Mesothelial cell of epicardium (in vitro differentiated cells): ENCODE measurements at regions not wholly inside any gene's neighbourhood (a gene's known extent, or its start where the extent isn't known, plus 50 kb on each side); places are given as distances from the start of the nearest gene placed in this dataset.
A peak's percentile ranks its signal among the peaks of the same experiment; 100 is the strongest.

ENCODE experiments used
- DNase-seq, 2 experiments: peaks; one replicate each; pipeline ENCODE4 v3.0.0; 2021; ENCODE audit warnings: low spot score in 2 of 2; ENCODE audit not compliant: unreplicated experiment in 2 of 2
- H3K27ac Mint-ChIP-seq: 2 replicates; pipeline ENCODE4 v1.8.0; 2021; ENCODE audit warnings: mixed read lengths
- H3K27me3 Mint-ChIP-seq: 2 replicates; pipeline ENCODE4 v1.8.0; 2021; ENCODE audit warnings: low read depth, mixed read lengths
- H3K36me3 Mint-ChIP-seq: 2 replicates; pipeline ENCODE4 v1.8.0; 2021; ENCODE audit warnings: mixed read lengths
- H3K4me1 Mint-ChIP-seq: 2 replicates; pipeline ENCODE4 v1.8.0; 2021; ENCODE audit warnings: mixed read lengths
- H3K4me3 Mint-ChIP-seq: 2 replicates; pipeline ENCODE4 v1.8.0; 2021; ENCODE audit warnings: mild to moderate bottlenecking, moderate library complexity, mixed read lengths
- H3K9me3 Mint-ChIP-seq: 2 replicates; pipeline ENCODE4 v1.8.0; 2021; ENCODE audit warnings: mixed read lengths
- CTCF ChIP-seq: fragments of 200-600 bp; sonication (generic); IDR thresholded peaks from one replicate; pipeline ENCODE4 v1.5.0; 2021; ENCODE audit warnings: antibody characterized with exemption; ENCODE audit not compliant: unreplicated experiment

GRCh38 chr2:14524041-14524802 lies 108.3 kb upstream of the LRATD1 start:
- no peaks in the 10 kb centered on the region for H3K36me3 Mint-ChIP-seq
- H3K27me3 Mint-ChIP-seq: no peaks in the 10 kb centered on the region
- H3K4me3 Mint-ChIP-seq: no peak overlapping the region

GRCh38 chr2:14524803-14525080 lies 107.8 kb upstream of the LRATD1 start:
- H3K27ac Mint-ChIP-seq: no peak overlapping the region
- H3K4me3 Mint-ChIP-seq: no peak overlapping the region
- no peaks in the 10 kb centered on the region for H3K27me3 Mint-ChIP-seq
- no peak for TF ChIP-seq CTCF
- H3K36me3 Mint-ChIP-seq: no peaks in the 10 kb centered on the region
- H3K4me1 Mint-ChIP-seq: peaks cover 12% of the 10 kb centered on the region
- no peak for DNase-seq
- no peaks in the 10 kb centered on the region for H3K9me3 Mint-ChIP-seq

More at GRCh38 chr2:14524041-14524802, 108.3 kb upstream of the LRATD1 start:
- TF ChIP-seq CTCF: no peak
- H3K4me1 Mint-ChIP-seq: peaks cover 12% of the 10 kb centered on the region
- no peaks in the 10 kb centered on the region for H3K9me3 Mint-ChIP-seq
- DNase-seq: no peak
- H3K27ac Mint-ChIP-seq: no peak overlapping the region

GRCh38 chr2:14530506-14530905 lies 102.0 kb upstream of the LRATD1 start:
- TF ChIP-seq CTCF: no peak
- Mint-ChIP-seq H3K4me1 (peaks cover 10% of the 10 kb centered on the region), H3K27me3 (no peaks in the 10 kb centered on the region), H3K9me3 (no peaks in the 10 kb centered on the region), H3K27ac (no peak overlapping the region), H3K36me3 (no peaks in the 10 kb centered on the region), H3K4me3 (no peak overlapping the region)
- DNase-seq: no peak

- Mint-ChIP-seq H3K4me3 (no peak overlapping the region), H3K9me3 (no peaks in the 10 kb centered on the region), H3K36me3 (no peaks in the 10 kb centered on the region), H3K27me3 (no peaks in the 10 kb centered on the region), H3K4me1 (peaks cover 22% of the 10 kb centered on the region), H3K27ac (no peak overlapping the region)
- TF ChIP-seq CTCF: no peak
- DNase-seq: no peak
Observed at GRCh38 chr2:14533131-14533757, 99.3 kb upstream of the LRATD1 start.

- H3K27ac Mint-ChIP-seq: peak overlapping the region; percentile 10
- no peak overlapping the region for H3K4me3 Mint-ChIP-seq
- TF ChIP-seq CTCF: no peak
- no peaks in the 10 kb centered on the region for H3K36me3 Mint-ChIP-seq
- peaks cover 19% of the 10 kb centered on the region for H3K4me1 Mint-ChIP-seq
- no peaks in the 10 kb centered on the region for H3K9me3 Mint-ChIP-seq
- DNase-seq: peak in 1 of 2 experiments; percentile 40
- no peaks in the 10 kb centered on the region for H3K27me3 Mint-ChIP-seq
Observed at GRCh38 chr2:14535156-14535555, 97.4 kb upstream of the LRATD1 start.
